ENCODE measurements at regions not wholly inside any gene's neighbourhood (a gene's known extent, or its start where the extent isn't known, plus 50 kb on each side); places are given as distances from the start of the nearest gene placed in this dataset.

DNA sequence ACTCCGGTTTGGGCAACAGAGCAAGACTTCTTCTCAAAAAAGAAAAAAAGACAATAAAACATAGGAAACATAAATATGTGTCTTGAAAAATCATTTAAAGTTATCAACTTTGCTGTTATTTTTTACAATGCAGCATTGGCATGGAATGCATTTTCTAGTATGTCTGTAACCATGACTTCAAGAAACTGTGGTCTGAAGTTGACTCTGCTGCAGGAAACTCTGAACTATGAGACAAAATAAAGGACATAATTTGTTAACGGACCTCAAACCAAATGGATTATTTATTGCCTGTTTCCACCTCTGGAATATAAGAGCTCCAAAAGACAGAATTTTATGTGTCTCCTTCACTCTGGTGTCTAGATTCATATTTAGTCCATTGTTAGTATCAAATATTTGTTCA lies 79.1 kb downstream of the TRIB2 start:
- no peak for DNase-seq (ENCODE audit: low spot score)

DNA sequence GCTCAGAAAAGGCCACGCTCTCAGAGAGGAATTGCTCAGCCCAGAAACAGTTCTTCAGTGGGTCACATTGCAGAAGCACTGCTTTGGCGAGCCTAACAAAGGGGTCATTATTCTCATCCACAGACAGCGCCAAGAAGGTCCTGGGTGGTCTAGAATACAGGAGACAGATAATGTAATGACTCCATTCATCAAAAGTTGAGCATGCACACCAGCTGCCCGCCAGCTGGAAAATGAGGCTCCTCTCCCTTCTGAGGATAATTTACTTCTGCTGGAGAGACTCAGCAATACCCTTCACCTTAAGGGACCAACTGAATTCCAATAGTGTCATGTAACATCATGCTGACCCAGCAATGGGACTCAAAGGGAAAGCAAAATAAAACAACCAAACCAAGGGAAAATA lies 79.9 kb downstream of the TRIB2 start:
- no peak for DNase-seq (ENCODE audit: low spot score)

DNA sequence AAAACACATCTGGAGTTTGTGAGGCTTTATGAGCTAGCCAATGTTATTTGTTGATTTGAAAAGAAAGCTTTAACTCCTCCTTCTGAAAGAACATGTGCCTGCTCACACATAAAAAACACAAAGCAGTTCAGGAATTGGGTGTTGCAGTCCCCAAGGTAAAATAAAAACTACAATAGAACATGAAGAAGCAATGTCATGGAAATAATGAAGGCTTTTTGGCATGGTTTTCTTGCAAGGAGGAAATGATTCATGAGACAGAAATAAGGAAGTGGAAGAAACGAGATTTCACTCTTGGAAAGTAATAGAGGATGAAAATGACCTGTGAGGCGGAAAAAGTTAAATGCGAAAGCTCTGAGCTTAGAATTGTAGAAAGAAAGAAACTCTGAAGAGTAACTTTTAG lies 81.1 kb downstream of the TRIB2 start:
- peak; percentile 20 for DNase-seq (ENCODE audit: low spot score)

DNA sequence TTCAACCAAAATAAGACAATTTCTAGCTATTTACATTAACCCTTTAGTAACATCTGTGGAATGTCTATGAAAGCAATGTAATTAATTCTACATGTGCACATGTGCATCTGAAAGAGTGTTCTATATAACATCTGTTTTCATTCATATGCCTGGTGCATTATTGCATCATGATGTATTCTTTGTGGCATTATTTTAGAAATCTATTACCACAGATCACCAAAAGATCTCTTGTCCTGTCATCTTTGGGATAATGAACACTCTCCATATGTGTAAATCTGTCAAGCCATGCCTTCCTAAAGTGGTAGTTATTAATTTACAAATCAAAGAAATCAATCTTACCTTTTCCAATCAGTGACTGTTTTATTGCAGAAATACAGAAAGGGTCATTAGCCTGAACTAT lies 86.9 kb downstream of the TRIB2 start:
- DNase-seq (ENCODE audit: low spot score), result peak; percentile 33

DNA sequence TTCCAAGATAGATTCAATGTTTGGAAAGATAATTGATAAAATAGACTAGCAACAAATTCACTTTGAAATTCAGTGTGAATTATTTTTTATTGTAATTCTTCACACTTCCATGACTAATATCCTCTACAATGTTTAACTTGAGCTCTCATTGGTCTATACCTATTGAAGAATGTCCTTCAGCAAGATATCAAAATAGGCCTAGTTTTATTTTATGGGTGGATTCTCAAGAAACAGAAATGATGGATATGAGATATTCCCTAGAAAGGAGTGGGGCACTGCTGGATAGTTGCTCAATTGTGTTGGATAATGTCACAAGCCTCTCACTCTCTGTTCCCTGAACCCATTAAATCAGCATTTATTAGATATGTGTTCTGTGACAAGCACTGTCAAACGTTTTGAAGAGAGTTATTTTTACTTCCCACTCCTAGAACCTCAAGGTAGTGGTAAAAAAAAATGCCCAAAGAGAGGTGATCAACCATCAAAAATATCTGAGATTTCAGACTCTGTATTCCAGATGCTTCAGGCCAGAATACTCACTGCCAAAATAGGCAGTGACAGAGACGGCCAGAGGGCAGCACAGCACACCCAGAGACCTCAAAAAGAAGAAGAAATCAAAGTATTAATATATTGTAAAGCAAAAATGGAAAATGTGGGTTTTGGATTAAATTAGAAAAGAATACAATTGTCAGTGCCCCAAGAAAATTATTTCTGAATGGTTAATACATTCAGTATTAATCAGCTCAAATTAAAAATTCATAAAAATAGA lies 87.5 kb downstream of the TRIB2 start:
- DNase-seq (ENCODE audit: low spot score), result peak; percentile 20

DNA sequence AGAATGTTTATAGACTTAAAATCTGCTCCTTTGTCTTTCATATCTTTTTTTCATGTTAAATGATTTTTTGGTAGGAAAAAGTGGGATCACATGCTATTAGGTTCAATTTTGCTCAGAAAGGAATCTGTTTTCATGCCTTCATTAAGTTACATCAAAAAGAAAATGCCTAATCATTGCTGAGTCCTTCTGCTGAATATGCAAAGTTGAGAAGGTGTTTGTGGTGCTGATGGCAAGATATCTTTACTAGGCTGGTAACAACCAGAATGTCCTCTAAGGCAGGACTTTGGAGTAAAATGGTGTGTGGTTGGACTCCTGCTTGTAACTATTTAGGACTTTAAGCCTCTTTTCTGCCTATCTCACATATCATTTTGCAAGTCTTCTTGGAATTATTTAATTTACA lies 88.3 kb downstream of the TRIB2 start:
- no peak for DNase-seq (ENCODE audit: low spot score)

DNA sequence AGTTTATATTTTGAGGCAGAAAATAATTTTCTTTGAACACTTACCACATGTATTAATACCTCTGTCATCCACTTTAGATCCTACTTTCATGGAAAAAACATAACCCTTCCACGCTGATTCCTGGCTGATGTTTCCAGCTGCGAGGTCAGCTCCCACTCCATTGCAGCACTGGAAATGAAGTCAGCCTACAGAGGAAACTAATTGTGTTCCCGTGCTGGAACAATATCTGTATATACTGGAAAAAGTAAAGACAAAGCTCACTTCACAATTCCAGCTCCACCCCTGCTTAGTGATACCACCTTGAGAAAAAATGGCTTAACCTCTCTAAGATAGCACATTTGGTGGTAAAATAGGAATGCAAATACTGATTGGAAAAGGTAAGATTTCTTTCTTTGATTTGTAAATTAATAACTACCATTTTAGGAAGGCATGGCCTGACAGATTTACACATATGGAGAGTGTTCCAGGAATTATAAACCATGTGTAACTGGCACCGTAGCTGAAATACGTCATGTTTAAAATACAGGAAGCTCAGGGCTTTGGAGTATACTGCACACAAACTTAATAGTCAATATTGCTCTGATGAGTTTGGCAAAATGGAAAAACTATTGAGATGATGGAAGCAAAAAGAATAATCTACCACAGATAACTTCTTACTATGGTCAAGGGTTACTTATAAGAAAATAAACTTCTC lies 90.0 kb downstream of the TRIB2 start:
- no peak for DNase-seq (ENCODE audit: low spot score)

DNA sequence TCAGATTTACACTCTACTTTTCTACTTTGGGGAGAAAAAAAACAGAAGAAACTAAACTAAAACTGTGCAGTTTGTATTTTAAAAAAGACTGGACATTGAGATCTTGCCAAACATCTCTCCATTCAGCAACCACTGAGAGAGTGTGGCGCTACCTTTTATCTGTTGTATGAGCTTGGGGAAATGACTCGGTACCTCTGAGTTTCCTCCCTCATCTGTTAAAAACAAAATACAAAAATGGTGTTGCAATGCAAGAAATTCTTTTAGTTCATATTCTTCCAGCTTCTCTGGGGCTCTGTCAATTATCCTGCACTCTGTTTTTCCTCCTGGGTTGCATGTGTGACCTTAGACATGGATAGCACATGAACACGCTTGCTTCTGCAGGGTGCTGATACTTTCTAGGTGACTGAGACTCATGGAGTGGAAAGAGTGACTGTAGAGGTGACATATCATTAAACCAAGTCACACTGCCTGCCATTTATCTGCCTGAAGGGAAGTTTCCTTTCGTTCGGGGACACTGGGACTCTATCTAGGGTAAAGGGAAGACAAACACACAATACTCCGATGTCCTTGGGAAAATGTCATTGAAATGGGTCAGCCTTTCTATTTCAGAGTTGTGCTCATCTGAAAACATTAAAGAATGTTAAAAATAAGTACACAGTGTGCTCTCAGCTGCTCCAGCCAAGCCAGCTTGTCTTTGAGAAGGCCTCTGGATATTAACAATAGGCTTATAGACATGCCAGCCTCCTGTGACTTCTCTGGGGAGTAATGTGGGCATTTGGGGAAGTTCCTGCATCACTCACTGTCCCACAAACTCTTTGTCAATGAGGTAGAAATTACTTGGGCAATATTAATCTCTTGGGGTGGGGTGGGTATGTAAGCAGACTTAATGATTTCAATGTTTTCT lies 91.4 kb downstream of the TRIB2 start:
- DNase-seq (ENCODE audit: low spot score), result no peak

DNA sequence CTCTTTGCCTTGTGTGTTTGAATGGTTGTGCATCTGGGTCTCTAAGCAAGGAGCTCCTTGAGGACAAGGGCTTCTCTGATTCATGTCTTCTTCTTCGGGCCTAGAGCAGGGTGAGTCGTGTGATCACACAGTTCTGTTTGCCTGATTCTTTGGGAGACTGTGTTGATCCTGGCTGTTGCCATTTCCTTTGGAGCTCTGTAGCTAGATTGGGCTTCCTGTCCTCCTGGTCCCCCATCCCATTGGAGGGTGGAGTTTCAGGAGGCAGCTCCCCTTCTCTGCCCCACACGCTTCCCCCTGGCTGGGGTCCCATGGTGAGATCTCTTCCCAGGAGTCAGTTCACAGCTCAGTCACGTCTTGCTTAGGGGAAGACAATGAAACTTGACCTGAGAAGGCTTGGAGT lies 92.8 kb downstream of the TRIB2 start:
- no peak for DNase-seq (ENCODE audit: low spot score)

DNA sequence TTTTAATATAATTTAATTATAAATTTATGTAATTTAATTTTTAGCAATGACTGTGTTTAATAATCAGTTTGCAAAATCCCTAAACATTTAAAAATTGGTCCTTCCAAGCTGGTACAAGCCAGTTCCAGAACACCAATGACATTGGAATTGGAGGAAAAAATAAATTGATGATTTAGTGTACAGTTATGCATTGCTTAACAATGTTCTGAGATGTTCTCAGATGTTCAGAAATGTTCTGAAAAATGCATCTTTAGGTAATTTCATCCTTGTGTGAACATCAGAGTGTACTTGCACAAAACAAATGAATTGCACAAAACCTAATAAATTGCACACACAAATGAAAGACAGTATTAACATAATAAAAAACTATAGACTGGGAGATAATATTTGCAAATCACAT lies 95.2 kb downstream of the TRIB2 start:
- DNase-seq (ENCODE audit: low spot score), result no peak

DNA sequence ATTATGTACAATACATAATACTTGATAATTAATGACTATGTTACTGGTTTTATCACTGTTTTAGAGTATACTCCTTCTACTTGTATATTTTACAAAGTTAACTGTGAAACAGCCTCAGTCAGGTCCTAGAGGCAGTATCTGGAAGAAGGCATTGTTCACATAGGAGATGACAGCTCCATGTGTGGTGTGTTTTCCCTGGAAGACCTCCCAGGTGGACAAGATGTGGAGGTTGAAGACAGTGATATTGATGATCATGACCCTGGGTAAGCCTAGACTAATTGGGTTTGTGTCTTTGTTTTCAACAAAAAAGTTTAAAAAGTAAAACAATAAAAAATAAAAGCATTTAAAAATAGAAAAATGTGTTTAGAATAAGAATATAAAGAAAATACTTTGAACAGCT lies 96.4 kb downstream of the TRIB2 start:
- DNase-seq (ENCODE audit: low spot score), result no peak

DNA sequence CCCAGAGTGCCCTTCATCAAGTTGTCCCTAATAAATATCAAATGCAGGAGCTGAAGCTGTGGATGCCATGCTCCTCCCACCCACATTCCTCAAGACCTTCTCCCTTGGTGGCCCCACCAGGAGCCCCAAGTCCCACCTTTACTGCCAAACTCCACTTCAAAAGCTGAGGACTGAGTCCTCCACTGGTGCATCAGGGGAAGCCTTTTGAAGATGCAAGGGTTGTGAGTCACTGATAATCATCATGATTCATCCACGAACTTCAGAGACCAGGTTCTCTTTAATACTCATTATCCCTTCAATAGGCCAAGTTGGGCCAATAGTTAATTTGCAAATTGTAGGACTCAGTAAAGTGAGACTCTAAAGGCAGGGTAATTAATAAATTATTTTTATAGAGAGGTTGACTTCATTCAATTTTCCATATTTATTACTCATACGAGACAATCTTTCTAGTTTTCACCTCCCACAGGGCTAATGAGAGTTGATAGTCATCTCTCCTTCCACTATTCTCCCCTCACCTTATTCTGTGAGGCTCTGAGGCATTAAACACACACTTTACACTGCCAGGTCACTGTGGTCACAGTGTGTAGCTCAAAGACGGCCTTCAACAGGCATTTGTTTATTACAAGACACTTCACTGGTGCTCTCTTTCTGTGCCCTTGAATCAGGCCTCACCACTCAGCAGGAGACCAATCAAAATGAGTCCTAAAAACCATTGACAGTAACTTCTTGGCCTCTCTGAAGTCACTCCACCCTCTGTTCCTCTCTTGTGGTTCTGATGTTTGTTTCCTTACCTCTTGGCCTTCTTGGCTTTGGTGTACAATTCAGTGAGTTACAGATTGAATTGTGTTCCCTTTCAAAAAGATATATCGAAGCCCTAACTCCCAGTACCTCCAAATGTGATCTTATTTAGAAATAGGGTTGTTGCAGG lies 99.9 kb downstream of the TRIB2 start:
- DNase-seq (ENCODE audit: low spot score), result peak; percentile 29

DNA sequence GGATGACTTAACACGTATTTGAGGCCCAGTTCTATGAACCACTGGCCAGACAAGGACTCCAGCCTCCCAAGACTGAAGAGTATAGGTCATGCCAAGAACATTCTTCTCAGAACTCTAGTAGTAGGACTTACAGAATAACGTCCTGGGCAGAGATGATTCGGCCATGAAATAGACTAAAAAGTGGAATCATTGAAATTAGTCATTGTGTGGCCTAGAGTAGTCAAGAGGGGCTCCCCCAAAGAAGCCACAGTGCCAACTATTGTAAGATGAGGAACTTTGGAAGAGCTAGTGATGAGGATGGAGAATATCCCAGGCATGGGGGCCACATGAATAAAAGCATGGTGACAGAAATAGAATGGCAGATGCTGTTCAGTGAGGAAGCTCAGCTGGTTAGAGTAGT lies 101.1 kb downstream of the TRIB2 start:
- DNase-seq (ENCODE audit: low spot score), result no peak

DNA sequence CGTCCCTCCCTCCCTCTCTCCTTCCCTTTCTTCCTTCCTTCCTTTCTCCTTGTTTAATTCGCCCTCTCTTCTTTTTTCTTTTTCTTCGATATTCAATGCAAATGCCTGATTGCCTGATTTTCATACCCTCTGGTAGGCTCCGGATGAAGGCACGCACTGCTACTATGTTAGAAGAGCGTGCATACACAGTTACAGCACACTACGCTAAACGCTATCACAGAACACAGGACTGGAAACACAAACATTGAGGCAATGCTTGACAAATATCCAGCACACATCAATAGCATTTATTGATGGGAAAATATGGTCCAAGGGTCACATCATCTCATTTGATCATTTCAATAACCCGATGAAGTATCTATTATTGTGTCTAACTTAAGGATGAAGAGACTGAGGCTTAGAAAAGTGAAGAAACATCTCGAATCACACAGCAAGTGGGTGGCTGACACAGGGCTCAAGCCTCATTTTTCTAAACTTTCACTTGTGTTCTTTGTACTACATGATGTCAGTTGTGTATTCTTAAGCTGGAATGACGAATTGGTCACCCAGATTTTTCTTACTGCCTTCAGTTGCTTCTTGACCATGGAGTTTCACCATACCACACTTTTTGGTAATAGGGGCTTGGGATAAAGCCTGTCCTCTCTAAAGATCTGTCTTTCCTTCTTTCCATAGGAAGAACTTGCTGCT lies 101.8 kb downstream of the TRIB2 start:
- no peak for DNase-seq (ENCODE audit: low spot score)

DNA sequence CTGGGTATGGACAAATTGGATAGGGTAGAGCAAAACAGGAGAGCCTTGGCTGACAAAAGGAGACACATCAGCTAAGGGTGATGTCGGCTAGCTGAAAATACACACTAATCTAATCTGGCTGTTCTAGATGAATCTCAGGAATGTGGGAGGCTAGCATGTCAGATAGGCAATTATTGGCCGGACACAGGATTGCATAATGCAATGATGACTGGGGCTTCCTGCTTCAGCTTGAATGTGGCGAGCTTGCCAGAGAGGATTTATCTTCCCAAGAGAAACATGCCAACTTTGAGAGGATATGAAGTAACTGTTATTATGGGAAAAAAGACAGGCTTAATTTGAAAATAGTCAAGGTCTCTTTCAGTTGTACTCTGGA lies 102.4 kb downstream of the TRIB2 start:
- peak; percentile 85 for DNase-seq (ENCODE audit: low spot score)

DNA sequence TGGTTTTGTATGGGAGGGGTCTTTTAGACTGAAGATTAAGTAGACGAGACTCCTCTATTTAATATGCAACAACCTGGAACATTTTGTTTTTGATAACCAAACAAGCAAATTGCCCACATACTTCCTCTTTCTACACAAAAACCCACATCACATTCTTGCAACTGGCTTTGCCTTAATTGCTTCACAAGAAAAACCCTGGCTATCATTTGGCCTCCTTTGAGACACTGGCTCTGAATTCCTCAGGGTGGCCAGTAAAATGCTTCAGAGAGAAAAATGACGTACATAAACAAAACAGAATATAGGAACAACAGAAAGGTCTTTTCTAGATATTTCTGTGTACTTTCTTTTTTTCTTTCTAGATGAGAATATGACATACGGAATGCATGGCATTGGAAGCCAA lies 103.0 kb downstream of the TRIB2 start:
- peak; percentile 37 for DNase-seq (ENCODE audit: low spot score)

DNA sequence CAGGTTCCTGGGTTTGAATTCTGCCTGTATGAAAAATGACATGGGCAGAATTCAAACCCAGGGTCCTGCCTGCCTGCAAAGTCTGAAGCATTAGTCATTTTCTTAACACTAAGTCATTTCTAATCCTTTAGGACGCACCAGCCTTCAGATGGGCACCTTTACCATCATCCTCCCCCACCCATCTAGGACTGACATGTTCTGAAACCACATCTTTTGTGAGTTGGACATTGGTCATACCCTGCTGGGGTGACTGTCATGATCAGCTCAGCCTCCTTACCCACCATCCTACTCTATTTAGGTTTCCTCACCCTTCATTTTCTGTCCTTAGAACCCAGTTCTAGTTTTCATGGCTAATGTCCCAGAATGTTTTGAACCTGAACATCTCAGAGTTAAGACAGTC lies 104.9 kb downstream of the TRIB2 start:
- DNase-seq (ENCODE audit: low spot score), result no peak

DNA sequence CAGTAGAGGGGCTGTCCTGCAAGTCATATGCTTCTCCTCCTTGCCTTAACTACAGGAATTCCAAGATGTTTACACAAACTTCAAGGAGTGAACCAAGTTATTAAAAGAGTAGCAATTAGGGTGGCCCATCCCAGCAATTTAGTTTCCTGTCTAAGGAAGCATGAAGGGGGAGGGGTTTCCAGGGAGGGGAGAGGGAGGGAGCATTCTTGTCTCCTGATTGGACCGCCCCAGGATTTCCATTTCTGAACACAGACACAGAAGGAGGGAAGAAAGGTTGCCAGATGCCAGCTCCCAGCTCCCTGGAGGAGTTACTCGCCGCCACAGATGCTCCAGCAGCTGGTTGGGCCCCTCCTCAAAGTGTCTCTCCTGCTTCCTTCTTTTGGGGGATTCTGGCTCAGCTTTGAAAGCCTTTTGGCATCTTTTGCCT lies 107.6 kb downstream of the TRIB2 start:
- peak; percentile 77 for DNase-seq (ENCODE audit: low spot score)

DNA sequence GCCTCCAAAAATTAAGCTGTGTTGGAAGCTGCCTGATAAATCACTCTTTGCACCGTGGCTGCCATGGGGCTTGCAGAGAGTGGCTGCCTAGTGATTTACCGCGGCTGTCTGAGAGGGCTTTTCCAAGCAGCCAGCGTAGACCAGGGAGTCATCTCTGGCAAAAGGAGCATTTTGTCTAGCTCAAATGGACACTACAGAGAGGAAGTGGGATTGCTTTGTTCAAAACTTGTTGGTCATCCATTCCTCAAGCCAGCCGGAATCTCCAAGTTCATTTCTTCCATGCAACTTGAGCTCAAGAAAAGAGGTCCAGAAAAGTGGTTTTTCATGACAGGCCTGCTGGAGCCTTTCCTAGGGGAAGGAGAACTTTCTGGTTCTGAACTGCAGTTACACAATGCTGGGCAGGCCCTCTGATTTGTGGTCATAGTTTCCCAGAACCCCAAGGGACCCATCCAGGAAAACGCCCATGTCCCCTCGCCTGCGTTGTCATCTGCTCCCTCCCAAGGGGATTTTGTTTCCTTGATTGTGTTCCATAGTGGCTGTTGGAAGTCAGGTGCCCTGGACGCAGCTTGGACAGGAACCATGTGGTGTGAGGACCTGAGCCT lies 108.1 kb downstream of the TRIB2 start:
- peak; percentile 62 for DNase-seq (ENCODE audit: low spot score)

DNA sequence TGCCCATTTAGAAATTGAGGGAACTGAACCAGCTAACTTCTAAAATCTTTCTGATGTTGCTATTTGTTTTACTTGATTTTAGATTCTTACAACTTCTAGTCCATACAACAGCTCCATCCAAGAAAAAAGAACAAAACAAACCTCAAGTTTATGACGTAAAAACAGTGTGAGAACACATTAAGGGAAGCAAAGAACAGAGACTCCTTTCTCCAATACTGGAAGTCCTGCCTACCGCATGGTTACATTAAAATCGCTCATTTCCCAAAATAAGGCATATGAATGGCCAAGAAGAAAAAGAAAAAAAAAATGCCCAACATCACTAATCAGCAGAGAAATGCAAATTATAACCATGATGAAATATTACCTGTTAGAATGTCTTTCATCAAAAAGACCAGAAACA lies 110.0 kb downstream of the TRIB2 start:
- no peak for DNase-seq (ENCODE audit: low spot score)

DNA sequence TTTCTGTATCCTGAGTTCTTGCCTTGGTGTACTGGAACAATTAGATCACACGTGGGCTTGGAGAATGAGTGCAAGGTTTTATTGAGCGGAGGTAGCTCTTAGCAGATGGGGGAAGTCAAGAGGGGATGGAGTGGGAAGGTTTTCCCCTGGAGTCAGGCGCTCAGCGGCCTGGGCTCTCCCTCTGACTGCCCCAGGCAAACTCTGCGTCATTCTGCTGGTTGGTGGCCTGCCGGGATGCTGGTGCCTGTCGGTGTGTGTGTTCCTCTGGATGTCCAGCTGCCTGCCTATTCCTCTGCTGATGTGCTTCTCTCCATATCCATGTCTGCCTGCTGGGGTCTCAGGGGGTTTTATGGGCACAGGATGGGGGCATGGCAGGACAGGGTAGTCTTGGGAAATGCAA lies 111.0 kb downstream of the TRIB2 start:
- no peak for DNase-seq (ENCODE audit: low spot score)

Data from GM03348 (cell line).